Osteoblast (primary cell): ENCODE measurements at regions not wholly inside any gene's neighbourhood (a gene's known extent, or its start where the extent isn't known, plus 50 kb on each side); places are given as distances from the start of the nearest gene placed in this dataset.

Experiments used
- DNase-seq: peaks from one replicate; pipeline ENCODE4 v3.0.0; 2011; ENCODE audit warnings: low spot score, mixed read lengths; ENCODE audit not compliant: insufficient read length; ENCODE audit errors: missing footprints
- H2AFZ ChIP-seq: 2 replicates; pipeline ENCODE4 v1.6.0; 2011; ENCODE audit warnings: mild to moderate bottlenecking, low read length
- H3K27ac ChIP-seq: 2 replicates; pipeline ENCODE4 v1.5.1; 2011; ENCODE audit warnings: mild to moderate bottlenecking, low read depth, low read length, moderate library complexity
- H3K27me3 ChIP-seq: 2 replicates; pipeline ENCODE4 v1.6.0; 2012; ENCODE audit warnings: mild to moderate bottlenecking, control low read depth, inconsistent platforms, low read length, moderate library complexity; ENCODE audit not compliant: insufficient read depth
- H3K36me3 ChIP-seq: 2 replicates; pipeline ENCODE4 v1.5.1; 2011; ENCODE audit warnings: mild to moderate bottlenecking, low read length, control low read depth, moderate library complexity; ENCODE audit not compliant: insufficient read depth
- H3K4me1 ChIP-seq: 2 replicates; pipeline ENCODE4 v1.5.1; 2011; ENCODE audit warnings: mild to moderate bottlenecking, low read length, control low read depth, moderate library complexity; ENCODE audit not compliant: insufficient read depth
- H3K4me2 ChIP-seq: 2 replicates; pipeline ENCODE4 v1.6.0; 2011; ENCODE audit warnings: mild to moderate bottlenecking, low read length; ENCODE audit not compliant: insufficient read depth
- H3K4me3 ChIP-seq: fragments of 200-600 bp; sonication (generic); 3 replicates; pipeline ENCODE4 v1.5.1; 2012; ENCODE audit warnings: mild to moderate bottlenecking, low read length, inconsistent platforms; ENCODE audit not compliant: insufficient read depth
- H3K79me2 ChIP-seq: 2 replicates; pipeline ENCODE4 v1.6.0; 2012; ENCODE audit warnings: mild to moderate bottlenecking, low read length, control low read depth, inconsistent platforms; ENCODE audit not compliant: insufficient read depth
- H3K9me3 ChIP-seq: 2 replicates; pipeline ENCODE4 v1.5.1; 2011; ENCODE audit warnings: low read depth, low read length, control low read depth
- H4K20me1 ChIP-seq: 2 replicates; pipeline ENCODE4 v1.6.0; 2012; ENCODE audit warnings: mild to moderate bottlenecking, low read length, control low read depth; ENCODE audit not compliant: insufficient read depth
- CTCF ChIP-seq: IDR thresholded peaks from 2 replicates; pipeline ENCODE4 v1.5.1; 2011; ENCODE audit warnings: mild to moderate bottlenecking, low read depth, low read length, moderate library complexity; ENCODE audit errors: extremely low read depth

- H3K36me3 ChIP-seq, result no peaks in the 10 kb centered on the region
- no peak for TF ChIP-seq CTCF
These were observed 460.6 kb downstream of the CCSER2 start for GRCh38 chr10:84789026-84789425.

GRCh38 chr10:84798312-84798711 is 469.9 kb downstream of the CCSER2 start:
- no peak for TF ChIP-seq CTCF
- H3K36me3 ChIP-seq, result no peaks in the 10 kb centered on the region
- H2AFZ ChIP-seq, result no peak overlapping the region
- no peaks in the 10 kb centered on the region for H3K9me3 ChIP-seq
- H3K4me3 ChIP-seq, result no peak overlapping the region
- H3K4me2 ChIP-seq, result no peak overlapping the region
- no peaks in the 10 kb centered on the region for H3K4me1 ChIP-seq
- no peaks in the 10 kb centered on the region for H4K20me1 ChIP-seq
- no peaks in the 10 kb centered on the region for H3K27me3 ChIP-seq
- DNase-seq, result no peak
- no peaks in the 10 kb centered on the region for H3K79me2 ChIP-seq
- no peak overlapping the region for H3K27ac ChIP-seq

More at GRCh38 chr10:84789026-84789425, 460.6 kb downstream of the CCSER2 start:
- DNase-seq, result no peak
- H3K27ac ChIP-seq, result no peak overlapping the region
- H3K4me1 ChIP-seq, result no peaks in the 10 kb centered on the region
- H3K4me3 ChIP-seq, result no peak overlapping the region
- H3K9me3 ChIP-seq, result no peaks in the 10 kb centered on the region
- H2AFZ ChIP-seq, result no peak overlapping the region
- H3K79me2 ChIP-seq, result no peaks in the 10 kb centered on the region
- no peaks in the 10 kb centered on the region for H3K27me3 ChIP-seq
- no peaks in the 10 kb centered on the region for H4K20me1 ChIP-seq
- no peak overlapping the region for H3K4me2 ChIP-seq

- Histone ChIP-seq H4K20me1 (no peaks in the 10 kb centered on the region), H3K4me2 (no peak overlapping the region), H3K27me3 (no peaks in the 10 kb centered on the region), H3K27ac (no peak overlapping the region), H3K36me3 (no peaks in the 10 kb centered on the region), H3K9me3 (no peaks in the 10 kb centered on the region), H3K4me3 (no peak overlapping the region), H3K79me2 (no peaks in the 10 kb centered on the region), H2AFZ (no peak overlapping the region), H3K4me1 (no peaks in the 10 kb centered on the region)
- no peak for DNase-seq
- TF ChIP-seq CTCF, result no peak
These were observed 472.8 kb downstream of the CCSER2 start for GRCh38 chr10:84801156-84801555.

- DNase-seq, result no peak
- Histone ChIP-seq H4K20me1 (no peaks in the 10 kb centered on the region), H3K9me3 (no peaks in the 10 kb centered on the region), H3K36me3 (no peaks in the 10 kb centered on the region), H3K4me1 (no peaks in the 10 kb centered on the region), H3K79me2 (no peaks in the 10 kb centered on the region), H3K27ac (no peak overlapping the region), H2AFZ (no peak overlapping the region), H3K4me3 (no peak overlapping the region), H3K4me2 (no peak overlapping the region), H3K27me3 (no peaks in the 10 kb centered on the region)
- no peak for TF ChIP-seq CTCF
These were observed 473.5 kb downstream of the CCSER2 start for GRCh38 chr10:84801916-84802315.
